Keratinocyte (primary cell): ENCODE measurements at regions not wholly inside any gene's neighbourhood (a gene's known extent, or its start where the extent isn't known, plus 50 kb on each side); places are given as distances from the start of the nearest gene placed in this dataset.

ENCODE experiments used
- DNase-seq: peaks from one replicate; pipeline ENCODE4 v3.0.0-alpha.2; 2011; ENCODE audit warnings: low read depth, missing footprints, low spot score
- FAIRE-seq: peaks from 2 replicates; lab custom pipeline; 2011; peaks lifted over from hg19 to GRCh38; lab: Jason Lieb, UNC
- H2AFZ ChIP-seq: 2 replicates; pipeline ENCODE4 v1.6.0; 2012; ENCODE audit warnings: low read length, control low read depth, inconsistent platforms; ENCODE audit not compliant: control insufficient read depth
- H3K27ac ChIP-seq: 2 replicates; pipeline ENCODE4 v1.5.1; 2011; ENCODE audit warnings: low read length; ENCODE audit not compliant: control insufficient read depth, insufficient read depth
- H3K27me3 ChIP-seq: 3 replicates; pipeline ENCODE4 v1.6.0; 2011; ENCODE audit warnings: low read length; ENCODE audit not compliant: control insufficient read depth, insufficient read depth; ENCODE audit errors: extremely low read depth
- H3K36me3 ChIP-seq, 2 experiments: 2 replicates in 1 of 2; 3 replicates in 1 of 2; pipeline ENCODE4 v1.5.1; 2011; ENCODE audit warnings: low read length in 2 of 2, mild to moderate bottlenecking in 1 of 2; ENCODE audit not compliant: control insufficient read depth in 2 of 2, insufficient read depth in 2 of 2; ENCODE audit errors: extremely low read depth in 1 of 2
- H3K4me1 ChIP-seq: 3 replicates; pipeline ENCODE4 v1.5.1; 2011; ENCODE audit warnings: low read length; ENCODE audit not compliant: control insufficient read depth, insufficient read depth; ENCODE audit errors: extremely low read depth
- H3K4me2 ChIP-seq: 3 replicates; pipeline ENCODE4 v1.6.0; 2011; ENCODE audit warnings: low read depth, low read length; ENCODE audit not compliant: control insufficient read depth, insufficient read depth; ENCODE audit errors: extremely low read depth
- H3K4me3 ChIP-seq, 3 experiments: fragments of 200-600 bp in 1 of 3; sonication (generic) in 1 of 3; 2 replicates in 2 of 3; 3 replicates in 1 of 3; pipeline ENCODE4 v1.5.1; 2011 to 2016; ENCODE audit warnings: low read length in 3 of 3, mild to moderate bottlenecking in 3 of 3, control low read depth in 2 of 3, inconsistent platforms in 1 of 3, low read depth in 1 of 3, mixed read lengths in 1 of 3, mixed run types in 1 of 3, moderate library complexity in 1 of 3; ENCODE audit not compliant: control insufficient read depth in 2 of 3, insufficient read depth in 2 of 3; ENCODE audit errors: extremely low read depth in 1 of 3
- H3K79me2 ChIP-seq: 2 replicates; pipeline ENCODE4 v1.6.0; 2012; ENCODE audit warnings: low read length; ENCODE audit not compliant: control insufficient read depth, insufficient read depth
- H3K9ac ChIP-seq: 3 replicates; pipeline ENCODE4 v1.6.0; 2011; ENCODE audit warnings: low read length; ENCODE audit not compliant: control insufficient read depth, insufficient read depth; ENCODE audit errors: extremely low read depth
- H3K9me1 ChIP-seq: 3 replicates; pipeline ENCODE4 v1.6.0; 2011; ENCODE audit warnings: low read length; ENCODE audit not compliant: control insufficient read depth, insufficient read depth; ENCODE audit errors: extremely low read depth
- H3K9me3 ChIP-seq: 2 replicates; pipeline ENCODE4 v1.5.1; 2012; ENCODE audit warnings: low read depth, low read length; ENCODE audit not compliant: control insufficient read depth
- H4K20me1 ChIP-seq: 3 replicates; pipeline ENCODE4 v1.6.0; 2011; ENCODE audit warnings: low read length; ENCODE audit not compliant: control insufficient read depth, insufficient read depth; ENCODE audit errors: extremely low read depth
- EZH2 ChIP-seq: IDR thresholded peaks from one replicate; pipeline ENCODE4 v1.6.1; 2012; ENCODE audit warnings: inconsistent platforms, mild to moderate bottlenecking, low read length, moderate library complexity
- dilution Hi-C: fragments of 300-500 bp; cut with MboI; formaldehyde crosslinking; loops from one replicate; pipeline ENCODE4 v1.7.0; 2020; ENCODE audit warnings: low sequenced_read_pairs; ENCODE audit not compliant: extremely low pct_ligation_motif_present
- TF ChIP-seq, protein P1 (sequence below), 3 experiments: IDR thresholded peaks in 1 of 3; conservative IDR thresholded peaks in 1 of 3; optimal IDR thresholded peaks in 1 of 3; 2 replicates in 2 of 3; 3 replicates in 1 of 3; pipeline versions ENCODE3 to v1.5.1; 2011; ENCODE audit warnings: low read length in 3 of 3, mild to moderate bottlenecking in 3 of 3, moderate library complexity in 2 of 3, control low read depth in 1 of 3, inconsistent platforms in 1 of 3; ENCODE audit not compliant: insufficient read depth in 2 of 3; ENCODE audit errors: extremely low read depth in 1 of 3

- Histone ChIP-seq H3K36me3 (no peaks in the 10 kb centered on the region), H3K9me3 (no peaks in the 10 kb centered on the region), H4K20me1 (no peaks in the 10 kb centered on the region), H3K9me1 (no peaks in the 10 kb centered on the region), H3K27ac (no peak overlapping the region), H2AFZ (no peak overlapping the region), H3K4me3 (no peak overlapping the region), H3K4me2 (no peak overlapping the region), H3K4me1 (no peaks in the 10 kb centered on the region), H3K79me2 (no peaks in the 10 kb centered on the region), H3K9ac (no peak overlapping the region), H3K27me3 (no peaks in the 10 kb centered on the region)
- dilution Hi-C loops: no loop called here
- no peak for DNase-seq
- no peak for FAIRE-seq
- TF ChIP-seq, protein P1, sequence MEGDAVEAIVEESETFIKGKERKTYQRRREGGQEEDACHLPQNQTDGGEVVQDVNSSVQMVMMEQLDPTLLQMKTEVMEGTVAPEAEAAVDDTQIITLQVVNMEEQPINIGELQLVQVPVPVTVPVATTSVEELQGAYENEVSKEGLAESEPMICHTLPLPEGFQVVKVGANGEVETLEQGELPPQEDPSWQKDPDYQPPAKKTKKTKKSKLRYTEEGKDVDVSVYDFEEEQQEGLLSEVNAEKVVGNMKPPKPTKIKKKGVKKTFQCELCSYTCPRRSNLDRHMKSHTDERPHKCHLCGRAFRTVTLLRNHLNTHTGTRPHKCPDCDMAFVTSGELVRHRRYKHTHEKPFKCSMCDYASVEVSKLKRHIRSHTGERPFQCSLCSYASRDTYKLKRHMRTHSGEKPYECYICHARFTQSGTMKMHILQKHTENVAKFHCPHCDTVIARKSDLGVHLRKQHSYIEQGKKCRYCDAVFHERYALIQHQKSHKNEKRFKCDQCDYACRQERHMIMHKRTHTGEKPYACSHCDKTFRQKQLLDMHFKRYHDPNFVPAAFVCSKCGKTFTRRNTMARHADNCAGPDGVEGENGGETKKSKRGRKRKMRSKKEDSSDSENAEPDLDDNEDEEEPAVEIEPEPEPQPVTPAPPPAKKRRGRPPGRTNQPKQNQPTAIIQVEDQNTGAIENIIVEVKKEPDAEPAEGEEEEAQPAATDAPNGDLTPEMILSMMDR (optimal IDR thresholded peaks at IDR 0.05 in 1 of 3, IDR thresholded peaks at IDR 0.05 in 1 of 3, conservative IDR thresholded peaks at IDR 0.05 in 1 of 3; ENCODE audit: extremely low read depth in 1 of 3, insufficient read depth in 2 of 3, low read length in 3 of 3): no peak
- no peak for TF ChIP-seq EZH2
These were observed 317.5 kb upstream of the IGF1R start for GRCh38 chr15:98330692-98331435.

DNA sequence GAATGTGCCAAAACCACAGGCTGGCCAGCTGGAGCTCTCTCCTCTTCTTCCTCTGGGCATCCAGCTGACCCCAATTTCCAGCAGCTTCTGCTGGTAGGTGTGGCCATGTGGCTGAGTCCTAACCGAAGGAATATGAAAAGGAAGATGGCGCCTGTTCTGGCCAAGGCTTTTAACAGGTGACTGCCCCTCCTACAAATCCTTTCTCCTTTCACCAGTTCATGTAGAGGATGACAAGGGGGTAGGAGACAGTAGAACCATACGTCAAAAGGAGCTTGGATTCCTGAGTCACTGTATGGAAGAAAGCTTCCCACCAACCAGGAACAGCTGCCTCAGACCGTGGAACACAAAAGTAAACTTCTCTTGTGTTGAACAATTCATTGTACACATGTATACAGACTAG is 316.7 kb upstream of the IGF1R start:
- H3K36me3 ChIP-seq: no peaks in the 10 kb centered on the region
- no peaks in the 10 kb centered on the region for H3K27me3 ChIP-seq
- TF ChIP-seq, protein P1 (optimal IDR thresholded peaks at IDR 0.05 in 1 of 3, IDR thresholded peaks at IDR 0.05 in 1 of 3, conservative IDR thresholded peaks at IDR 0.05 in 1 of 3; ENCODE audit: extremely low read depth in 1 of 3, insufficient read depth in 2 of 3, low read length in 3 of 3): no peak
- TF ChIP-seq EZH2: no peak
- no peak overlapping the region for H3K4me2 ChIP-seq
- H3K9ac ChIP-seq: no peak overlapping the region
- no peak overlapping the region for H3K4me3 ChIP-seq
- DNase-seq (no peak), FAIRE-seq (no peak)
- no peak overlapping the region for H3K27ac ChIP-seq
- dilution Hi-C loops: no loop called here
- no peaks in the 10 kb centered on the region for H3K4me1 ChIP-seq
- no peaks in the 10 kb centered on the region for H3K9me1 ChIP-seq
- H2AFZ ChIP-seq: no peak overlapping the region
- H4K20me1 ChIP-seq: no peaks in the 10 kb centered on the region
- H3K9me3 ChIP-seq: no peaks in the 10 kb centered on the region
- H3K79me2 ChIP-seq: no peaks in the 10 kb centered on the region
